Body of pancreas (tissue), 4 donors: ENCODE measurements at regions not wholly inside any gene's neighbourhood (a gene's known extent, or its start where the extent isn't known, plus 50 kb on each side); places are given as distances from the start of the nearest gene placed in this dataset.

ENCODE experiments used
- POLR2A ChIP-seq, 3 donors: fragments of 450-650 bp; IDR thresholded peaks; one replicate each; pipeline ENCODE4 v1.6.1; 2016; ENCODE audit warnings: antibody characterized with exemption in 3 of 3, mild to moderate bottlenecking in 2 of 3
- TF ChIP-seq, protein P1 (sequence below), 7 experiments: fragments of 450-650 bp in 4 of 7; fragments of 200-600 bp in 3 of 7; sonication (generic) in 3 of 7; IDR thresholded peaks; one replicate each; pipeline ENCODE4 v1.5.1; 2016 to 2019; ENCODE audit warnings: antibody characterized with exemption in 7 of 7

DNA sequence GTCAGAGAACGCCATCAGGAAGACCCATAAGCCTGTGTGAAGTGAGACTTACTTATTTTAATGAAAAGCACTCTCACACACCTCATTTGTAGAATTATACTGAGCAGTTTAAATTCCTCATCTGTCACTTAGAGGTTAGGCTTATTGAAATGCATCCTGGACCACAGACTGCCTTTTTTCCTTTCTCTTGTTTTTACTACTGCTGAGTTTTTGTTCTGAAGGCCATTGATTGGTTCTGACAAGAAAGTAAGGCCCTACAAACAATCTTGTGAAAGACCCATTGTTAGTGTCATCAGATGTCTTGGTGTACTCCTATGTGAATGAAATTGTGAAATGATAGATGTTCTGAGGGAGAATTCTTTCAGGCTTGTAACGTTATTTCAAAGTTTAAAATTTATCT, 1343.3 kb upstream of the ADGRL2 start:
- TF ChIP-seq, protein P1, sequence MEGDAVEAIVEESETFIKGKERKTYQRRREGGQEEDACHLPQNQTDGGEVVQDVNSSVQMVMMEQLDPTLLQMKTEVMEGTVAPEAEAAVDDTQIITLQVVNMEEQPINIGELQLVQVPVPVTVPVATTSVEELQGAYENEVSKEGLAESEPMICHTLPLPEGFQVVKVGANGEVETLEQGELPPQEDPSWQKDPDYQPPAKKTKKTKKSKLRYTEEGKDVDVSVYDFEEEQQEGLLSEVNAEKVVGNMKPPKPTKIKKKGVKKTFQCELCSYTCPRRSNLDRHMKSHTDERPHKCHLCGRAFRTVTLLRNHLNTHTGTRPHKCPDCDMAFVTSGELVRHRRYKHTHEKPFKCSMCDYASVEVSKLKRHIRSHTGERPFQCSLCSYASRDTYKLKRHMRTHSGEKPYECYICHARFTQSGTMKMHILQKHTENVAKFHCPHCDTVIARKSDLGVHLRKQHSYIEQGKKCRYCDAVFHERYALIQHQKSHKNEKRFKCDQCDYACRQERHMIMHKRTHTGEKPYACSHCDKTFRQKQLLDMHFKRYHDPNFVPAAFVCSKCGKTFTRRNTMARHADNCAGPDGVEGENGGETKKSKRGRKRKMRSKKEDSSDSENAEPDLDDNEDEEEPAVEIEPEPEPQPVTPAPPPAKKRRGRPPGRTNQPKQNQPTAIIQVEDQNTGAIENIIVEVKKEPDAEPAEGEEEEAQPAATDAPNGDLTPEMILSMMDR (IDR thresholded peaks at IDR 0.05), result no peak
- no peak for TF ChIP-seq POLR2A (IDR thresholded peaks at IDR 0.05)
